NT2/D1 (cell line): ENCODE measurements at regions not wholly inside any gene's neighbourhood (a gene's known extent, or its start where the extent isn't known, plus 50 kb on each side); places are given as distances from the start of the nearest gene placed in this dataset.
"Not testable (repeated sequence)": the region's sequence is repeated elsewhere in the genome, so short reads cannot be mapped to it uniquely, and the experiment has no call there.

ENCODE experiments used
- DNase-seq: peaks from one replicate; pipeline ENCODE4 v3.0.0-alpha.2; 2011; ENCODE audit warnings: low read depth, low spot score
- H3K27me3 ChIP-seq: 2 replicates; pipeline ENCODE4 v1.6.0; 2011; ENCODE audit warnings: mild to moderate bottlenecking; ENCODE audit not compliant: insufficient read length, insufficient read depth
- H3K36me3 ChIP-seq: 2 replicates; pipeline ENCODE4 v1.6.1; 2011; ENCODE audit warnings: mild to moderate bottlenecking, low read length, mixed read lengths; ENCODE audit not compliant: insufficient read depth, insufficient read length
- H3K4me1 ChIP-seq: 2 replicates; pipeline ENCODE4 v1.5.1; 2011; ENCODE audit not compliant: insufficient read depth, insufficient read length
- H3K4me3 ChIP-seq: 2 replicates; pipeline ENCODE4 v1.5.1; 2011; ENCODE audit warnings: low read depth; ENCODE audit not compliant: insufficient read length
- H3K9ac ChIP-seq: 2 replicates; pipeline ENCODE4 v1.6.0; 2011; ENCODE audit warnings: low read depth; ENCODE audit not compliant: insufficient read length
- H3K9me3 ChIP-seq: 2 replicates; pipeline ENCODE4 v1.5.1; 2011; ENCODE audit warnings: mild to moderate bottlenecking, low read length; ENCODE audit not compliant: insufficient read depth
- SUZ12 ChIP-seq: IDR thresholded peaks from 2 replicates; pipeline ENCODE4 v1.6.1; 2011; ENCODE audit not compliant: insufficient read length, insufficient read depth; ENCODE audit errors: extremely low read depth
- YY1 ChIP-seq: IDR thresholded peaks from 2 replicates; pipeline ENCODE4 v1.6.1; 2011; ENCODE audit not compliant: insufficient read length, insufficient read depth
- ZNF274 ChIP-seq: IDR thresholded peaks from 2 replicates; pipeline ENCODE4 v1.6.1; 2011; ENCODE audit warnings: mild to moderate bottlenecking, low read depth, low read length

DNA sequence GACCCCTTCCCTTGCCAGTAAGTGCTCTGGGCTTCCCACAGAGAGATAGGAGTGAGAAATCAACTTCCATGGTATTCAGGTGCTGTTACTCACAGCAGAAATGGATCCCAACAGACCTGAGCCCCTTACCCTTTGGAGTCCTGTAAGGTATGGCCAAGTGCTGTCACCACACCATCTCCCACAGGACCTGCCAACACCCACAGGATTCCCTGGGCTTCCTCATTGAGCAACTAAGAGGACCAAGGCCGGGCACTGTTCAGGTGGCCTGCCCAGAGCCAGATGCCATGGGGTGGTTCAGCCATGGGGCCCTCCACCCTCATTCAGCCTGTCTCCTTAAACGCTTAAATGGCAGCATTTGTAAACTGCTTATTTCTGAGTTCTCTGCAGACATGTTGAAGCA lies 166.2 kb downstream of the TRIM43 start:
- no peaks in the 10 kb centered on the region for H3K9me3 ChIP-seq

DNA sequence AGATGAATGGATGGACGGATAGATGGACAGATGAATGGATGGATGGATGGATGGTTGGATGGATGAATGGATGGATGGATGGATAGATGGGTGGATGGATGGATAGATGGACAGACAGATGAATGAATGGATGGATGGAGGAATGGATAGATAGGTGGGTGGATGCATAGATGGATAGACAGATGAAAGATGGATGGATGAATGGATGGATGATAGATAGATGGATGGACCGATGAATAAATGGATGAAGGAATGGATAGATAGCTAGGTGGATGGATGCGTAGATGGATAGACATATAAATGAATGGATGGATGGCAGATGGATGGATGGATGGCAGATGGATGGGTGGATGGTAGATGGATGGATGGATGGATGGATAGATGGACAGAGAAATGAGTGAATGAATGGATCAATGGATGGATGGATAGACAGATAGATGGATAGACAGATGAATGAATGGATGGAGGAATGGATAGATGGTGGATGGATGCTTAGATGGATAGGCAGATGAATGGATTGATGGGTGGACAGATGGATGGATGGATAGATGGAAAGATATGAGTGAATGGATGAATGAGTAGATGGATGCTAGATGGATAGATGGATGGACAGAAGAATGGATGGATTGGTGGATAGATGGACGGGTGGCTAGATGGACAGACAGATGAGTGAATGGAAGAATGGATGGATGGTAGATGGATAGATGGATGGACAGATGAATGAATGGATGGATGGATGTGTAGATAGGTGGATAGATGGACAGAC lies 167.9 kb downstream of the TRIM43 start:
- H3K36me3 ChIP-seq = no peaks in the 10 kb centered on the region
- TF ChIP-seq SUZ12 (no peak), ZNF274 (no peak), YY1 (no peak)
- no peak overlapping the region for H3K4me3 ChIP-seq
- no peaks in the 10 kb centered on the region for H3K4me1 ChIP-seq
- H3K9me3 ChIP-seq = no peaks in the 10 kb centered on the region
- H3K27me3 ChIP-seq = no peaks in the 10 kb centered on the region
- no peak overlapping the region for H3K9ac ChIP-seq
- DNase-seq = no peak

More for the DNA sequence above, 166.2 kb downstream of the TRIM43 start:
- Histone ChIP-seq H3K4me3 (no peak overlapping the region), H3K4me1 (no peaks in the 10 kb centered on the region), H3K9ac (no peak overlapping the region), H3K36me3 (no peaks in the 10 kb centered on the region), H3K27me3 (no peaks in the 10 kb centered on the region)
- no peak for DNase-seq
- TF ChIP-seq ZNF274 = no peak
- no peak for TF ChIP-seq YY1
- no peak for TF ChIP-seq SUZ12

DNA sequence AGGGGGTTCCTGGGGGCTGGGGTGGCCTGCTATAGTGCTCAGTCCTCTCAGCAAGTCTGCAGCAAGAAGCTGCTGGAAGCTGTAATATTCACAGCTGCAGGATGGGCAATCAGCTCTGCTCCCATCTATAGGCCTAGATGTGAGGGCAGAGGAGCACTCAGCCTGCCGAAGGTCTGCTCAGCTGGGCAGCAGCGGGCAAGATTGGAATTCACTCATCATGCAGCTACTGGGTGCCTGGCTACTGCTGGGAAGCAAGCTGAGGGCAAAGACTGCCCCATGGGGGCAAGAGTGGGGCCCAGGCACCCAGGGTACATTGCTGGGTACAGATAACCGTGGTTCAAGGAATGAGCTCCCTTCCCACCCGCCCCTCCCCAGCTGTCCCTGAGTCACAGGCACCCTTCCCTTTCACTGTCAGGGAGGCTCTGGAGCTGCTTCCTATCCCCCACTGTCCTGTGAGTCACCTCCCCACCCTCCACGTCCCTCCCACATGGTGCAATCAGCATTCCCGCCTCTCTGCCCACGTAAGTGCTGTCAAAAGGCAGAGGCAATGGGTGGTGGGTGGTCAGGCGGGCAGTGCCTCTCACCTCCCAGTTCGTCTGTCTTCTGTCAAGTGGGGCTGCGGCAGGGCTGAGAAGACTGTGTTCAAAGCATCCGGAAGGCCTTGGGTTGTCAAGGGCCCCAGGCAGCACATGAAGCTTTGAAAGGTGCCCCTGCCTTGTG lies 169.2 kb downstream of the TRIM43 start:
- Histone ChIP-seq H3K4me3 (no peak overlapping the region), H3K27me3 (no peaks in the 10 kb centered on the region), H3K9me3 (no peaks in the 10 kb centered on the region), H3K36me3 (no peaks in the 10 kb centered on the region), H3K9ac (no peak overlapping the region), H3K4me1 (no peaks in the 10 kb centered on the region)
- TF ChIP-seq ZNF274 (no peak), SUZ12 (no peak), YY1 (no peak)
- DNase-seq = no peak

DNA sequence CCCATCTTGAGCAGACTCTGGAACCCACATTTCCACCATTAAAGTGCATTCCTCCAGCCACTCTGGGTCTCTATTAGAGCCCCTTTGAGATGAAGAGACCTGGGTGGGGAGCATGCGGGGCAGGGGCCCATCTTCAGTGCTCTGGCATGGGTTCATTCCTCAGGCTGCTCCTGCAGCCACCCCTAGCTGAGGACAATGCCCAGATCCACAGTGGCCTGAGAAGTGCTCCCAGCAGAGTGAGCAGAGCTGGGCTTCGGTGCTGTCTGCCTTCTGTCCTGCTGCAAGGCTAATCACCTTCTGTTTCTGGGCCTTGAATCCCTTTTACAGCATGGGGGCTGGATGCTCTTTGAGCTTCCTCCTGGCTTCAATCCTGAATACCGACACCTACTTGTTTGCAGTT lies 169.8 kb downstream of the TRIM43 start:
- Histone ChIP-seq H3K4me1 (no peaks in the 10 kb centered on the region), H3K4me3 (no peak overlapping the region), H3K9me3 (no peaks in the 10 kb centered on the region), H3K27me3 (no peaks in the 10 kb centered on the region), H3K36me3 (no peaks in the 10 kb centered on the region), H3K9ac (no peak overlapping the region)
- DNase-seq = no peak
- TF ChIP-seq ZNF274 = no peak
- no peak for TF ChIP-seq YY1
- TF ChIP-seq SUZ12 = no peak

DNA sequence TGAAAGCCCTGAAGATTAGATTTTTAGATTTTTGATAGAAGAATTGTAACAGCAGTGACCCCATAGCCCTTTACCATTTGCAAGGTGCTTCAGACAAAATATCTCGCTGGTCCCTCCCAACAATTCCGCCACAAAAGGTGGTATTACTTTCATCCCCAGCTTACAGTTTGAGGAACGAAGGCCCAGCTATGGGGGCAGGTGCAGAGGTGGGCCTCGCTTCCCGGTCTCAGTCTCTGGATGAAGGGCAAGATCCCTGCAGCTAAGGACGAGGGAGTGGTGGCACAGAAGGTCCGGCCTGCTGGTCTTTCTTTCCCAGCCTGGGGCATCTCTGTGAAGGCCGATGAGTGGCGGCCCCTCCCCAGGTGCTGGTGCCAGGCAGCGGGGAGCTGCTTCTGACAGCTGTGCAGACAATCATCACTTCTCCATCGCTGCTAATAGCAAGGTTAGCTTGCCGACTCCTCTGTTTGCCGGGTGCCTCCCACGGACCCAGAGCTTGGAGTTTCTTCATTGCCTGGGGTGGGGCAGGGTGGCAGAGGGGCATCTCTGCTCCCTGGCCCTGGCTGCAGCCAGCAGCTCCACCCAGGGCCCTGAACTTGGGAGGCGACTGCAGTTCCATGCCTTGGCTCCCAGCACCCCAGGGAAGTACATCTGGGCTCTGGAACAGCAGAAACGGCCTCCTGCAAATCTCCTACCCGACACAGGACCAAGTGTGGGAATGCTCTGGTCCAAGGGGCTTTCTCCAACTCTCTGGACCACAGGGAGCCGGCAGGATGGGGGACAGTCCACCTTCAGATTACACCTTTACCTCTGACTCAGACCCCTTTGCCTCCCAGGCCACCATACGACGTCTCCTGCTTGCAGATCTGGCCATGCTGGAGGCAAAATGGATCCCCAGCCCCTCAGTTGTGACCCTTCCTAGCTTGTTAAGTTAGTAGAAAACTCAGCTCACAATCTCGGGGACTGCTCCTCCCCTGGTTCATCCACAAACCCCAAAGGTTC lies 170.5 kb downstream of the TRIM43 start:
- not testable (repeated sequence) for DNase-seq, H3K4me1 ChIP-seq, H3K4me3 ChIP-seq, H3K27me3 ChIP-seq, H3K9ac ChIP-seq, H3K9me3 ChIP-seq, H3K36me3 ChIP-seq

DNA sequence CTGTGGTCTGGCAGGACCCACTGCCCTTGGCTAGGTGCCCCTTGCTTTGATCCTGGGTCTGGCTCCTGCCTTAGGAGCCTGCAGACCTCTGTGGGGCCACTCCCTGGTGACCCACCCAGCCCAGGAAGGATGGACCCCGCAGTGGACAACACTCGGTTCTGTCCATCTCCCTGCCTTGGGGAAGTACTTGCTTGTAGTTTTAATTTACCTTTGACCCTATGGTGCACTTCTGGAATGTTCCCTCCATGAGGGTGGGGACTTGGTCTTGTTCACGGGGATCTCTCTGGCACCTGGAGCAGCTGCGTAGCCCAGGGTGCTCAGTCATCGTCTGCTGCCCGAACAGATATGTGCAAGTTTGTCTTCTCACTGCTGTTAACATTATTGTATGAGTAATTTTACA lies 171.3 kb downstream of the TRIM43 start:
- H3K36me3 ChIP-seq, DNase-seq, H3K9ac ChIP-seq, H3K4me1 ChIP-seq, H3K27me3 ChIP-seq, H3K4me3 ChIP-seq, H3K9me3 ChIP-seq: not testable (repeated sequence)

DNA sequence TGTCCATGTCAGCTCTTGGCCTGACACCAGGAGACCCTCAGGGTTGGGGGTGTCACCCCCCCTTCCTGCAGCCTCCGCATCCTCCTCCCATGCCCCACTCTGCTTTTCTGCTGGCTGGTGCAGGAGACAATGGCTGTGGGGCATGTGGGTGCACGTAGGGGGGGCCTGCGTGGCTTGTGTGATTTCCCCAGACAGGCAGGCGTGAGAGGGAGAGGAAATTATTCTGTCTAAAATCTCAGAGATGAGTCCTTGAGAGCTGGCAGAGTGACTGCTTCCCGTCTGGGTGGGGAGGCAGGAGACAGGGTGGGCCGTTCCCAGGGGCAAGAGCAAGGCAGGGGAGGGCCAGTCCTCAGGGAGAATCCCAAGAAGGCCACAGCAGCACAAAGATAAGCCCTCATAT lies 173.2 kb downstream of the TRIM43 start:
- not testable (repeated sequence) for H3K4me1 ChIP-seq, H3K9ac ChIP-seq, DNase-seq

DNA sequence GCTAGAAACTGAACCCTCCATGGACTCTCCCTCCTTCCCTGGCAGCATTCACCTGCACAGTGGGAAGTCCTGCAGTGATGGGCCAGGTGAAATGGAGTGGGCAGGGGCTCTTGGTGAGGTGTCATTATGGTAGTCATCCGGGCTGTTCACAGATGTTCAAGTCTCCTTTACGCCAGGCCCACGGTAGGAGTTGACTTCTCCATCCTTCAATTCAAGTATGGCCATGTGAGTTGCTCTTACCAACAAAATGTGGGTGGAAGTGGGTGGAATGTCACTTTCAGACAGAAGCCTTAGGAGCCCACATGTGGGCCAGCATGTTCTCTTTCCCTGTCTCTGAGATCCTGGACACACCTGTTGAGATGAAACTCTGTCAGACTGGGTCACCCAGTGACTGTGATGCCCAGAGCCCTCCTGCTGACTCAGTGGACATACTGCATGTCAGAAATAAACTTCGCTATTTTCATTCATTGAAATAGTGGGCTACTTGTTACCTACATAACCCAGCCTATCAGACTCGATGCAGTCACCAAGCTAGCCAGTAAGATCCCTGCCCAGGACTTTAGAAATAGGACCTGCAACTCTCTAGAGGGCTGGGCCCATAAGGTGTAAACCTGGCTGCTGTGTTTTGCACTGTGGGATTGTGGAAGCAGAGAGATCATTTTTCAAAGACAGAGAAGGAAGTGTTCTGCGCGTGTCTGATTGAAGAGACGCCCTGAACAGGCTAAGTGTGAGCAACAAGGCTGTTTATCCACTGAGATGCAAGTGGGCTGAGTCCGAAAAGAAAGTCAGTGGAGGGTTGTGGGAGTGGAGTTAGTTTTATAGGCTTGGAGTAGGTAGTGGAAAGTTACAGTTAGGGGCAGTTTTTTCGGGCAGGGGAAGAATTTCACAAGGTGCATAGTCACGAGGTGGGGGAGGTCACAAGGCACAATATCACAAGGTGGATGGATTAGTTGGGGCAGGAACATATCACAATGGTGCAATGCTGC lies 174.4 kb downstream of the TRIM43 start:
- not testable (repeated sequence) for H3K4me3 ChIP-seq, H3K27me3 ChIP-seq, H3K9ac ChIP-seq, H3K36me3 ChIP-seq, H3K4me1 ChIP-seq, H3K9me3 ChIP-seq, DNase-seq

More for the DNA sequence above, 173.2 kb downstream of the TRIM43 start:
- H3K27me3 ChIP-seq, H3K36me3 ChIP-seq, H3K9me3 ChIP-seq, H3K4me3 ChIP-seq: not testable (repeated sequence)

DNA sequence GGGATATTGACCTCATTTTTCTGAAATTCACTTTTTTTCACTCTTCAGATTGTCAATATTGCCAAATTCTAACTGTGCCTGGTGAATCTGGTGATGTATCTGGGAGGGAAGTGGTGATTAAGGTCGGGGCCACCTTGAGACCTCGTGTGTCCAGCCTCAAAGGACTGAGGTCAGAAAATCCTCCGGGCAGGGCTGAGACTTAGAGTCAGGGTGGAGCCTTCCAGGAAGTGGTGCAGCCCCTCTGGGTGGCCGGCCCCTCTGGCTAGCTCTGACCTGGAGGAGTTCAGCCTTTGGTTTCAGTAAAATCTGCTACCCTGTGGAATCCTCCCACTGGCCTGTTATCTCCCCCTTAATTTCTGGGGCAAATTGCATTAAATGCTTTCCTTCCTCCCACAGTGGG lies 175.7 kb downstream of the TRIM43 start:
- H3K27me3 ChIP-seq, H3K9ac ChIP-seq, DNase-seq, H3K36me3 ChIP-seq, H3K9me3 ChIP-seq, H3K4me1 ChIP-seq, H3K4me3 ChIP-seq: not testable (repeated sequence)
